ENCODE measurements at regions not wholly inside any gene's neighbourhood (a gene's known extent, or its start where the extent isn't known, plus 50 kb on each side); places are given as distances from the start of the nearest gene placed in this dataset.

DNA sequence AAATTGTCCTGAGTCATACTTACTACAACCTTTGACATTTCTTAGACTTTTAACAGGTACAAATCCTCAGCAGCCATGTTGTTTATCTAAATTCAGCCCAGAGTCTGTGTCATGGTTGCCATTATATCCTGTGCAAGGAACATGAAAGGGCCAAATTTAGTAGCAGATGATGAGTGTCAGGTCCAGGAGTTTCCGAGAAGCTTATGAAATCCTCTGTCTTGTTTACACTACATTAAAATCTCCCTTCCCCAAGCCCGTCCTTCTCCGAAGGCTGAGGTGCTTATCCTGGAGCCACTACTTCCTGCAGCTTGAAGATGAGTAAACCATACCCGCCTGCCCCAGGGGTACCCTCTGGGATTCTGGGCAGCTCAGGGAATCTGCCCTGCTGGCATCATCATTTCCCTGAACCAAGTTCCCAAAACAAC is 102.6 kb upstream of the SERP2 start:
- TF ChIP-seq, protein P1, sequence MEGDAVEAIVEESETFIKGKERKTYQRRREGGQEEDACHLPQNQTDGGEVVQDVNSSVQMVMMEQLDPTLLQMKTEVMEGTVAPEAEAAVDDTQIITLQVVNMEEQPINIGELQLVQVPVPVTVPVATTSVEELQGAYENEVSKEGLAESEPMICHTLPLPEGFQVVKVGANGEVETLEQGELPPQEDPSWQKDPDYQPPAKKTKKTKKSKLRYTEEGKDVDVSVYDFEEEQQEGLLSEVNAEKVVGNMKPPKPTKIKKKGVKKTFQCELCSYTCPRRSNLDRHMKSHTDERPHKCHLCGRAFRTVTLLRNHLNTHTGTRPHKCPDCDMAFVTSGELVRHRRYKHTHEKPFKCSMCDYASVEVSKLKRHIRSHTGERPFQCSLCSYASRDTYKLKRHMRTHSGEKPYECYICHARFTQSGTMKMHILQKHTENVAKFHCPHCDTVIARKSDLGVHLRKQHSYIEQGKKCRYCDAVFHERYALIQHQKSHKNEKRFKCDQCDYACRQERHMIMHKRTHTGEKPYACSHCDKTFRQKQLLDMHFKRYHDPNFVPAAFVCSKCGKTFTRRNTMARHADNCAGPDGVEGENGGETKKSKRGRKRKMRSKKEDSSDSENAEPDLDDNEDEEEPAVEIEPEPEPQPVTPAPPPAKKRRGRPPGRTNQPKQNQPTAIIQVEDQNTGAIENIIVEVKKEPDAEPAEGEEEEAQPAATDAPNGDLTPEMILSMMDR (conservative IDR thresholded peaks at IDR 0.05; ENCODE audit: low read length): no peak
- no peak for TF ChIP-seq EZH2phosphoT487 (IDR thresholded peaks at IDR 0.05; ENCODE audit: borderline replicate concordance)
